Astrocyte (in vitro differentiated cells and primary cell): ENCODE measurements at regions not wholly inside any gene's neighbourhood (a gene's known extent, or its start where the extent isn't known, plus 50 kb on each side); places are given as distances from the start of the nearest gene placed in this dataset.

Experiments used
- EZH2 ChIP-seq: IDR thresholded peaks from 2 replicates; pipeline ENCODE4 v1.6.1; 2012; ENCODE audit warnings: mild to moderate bottlenecking, low read length, inconsistent platforms; ENCODE audit not compliant: insufficient read depth
- TF ChIP-seq, protein P1 (sequence below): IDR thresholded peaks from 2 replicates; pipeline ENCODE4 v1.5.1; 2011; ENCODE audit warnings: low read depth, mild to moderate bottlenecking, inconsistent platforms, low read length, moderate library complexity; ENCODE audit not compliant: insufficient read depth

DNA sequence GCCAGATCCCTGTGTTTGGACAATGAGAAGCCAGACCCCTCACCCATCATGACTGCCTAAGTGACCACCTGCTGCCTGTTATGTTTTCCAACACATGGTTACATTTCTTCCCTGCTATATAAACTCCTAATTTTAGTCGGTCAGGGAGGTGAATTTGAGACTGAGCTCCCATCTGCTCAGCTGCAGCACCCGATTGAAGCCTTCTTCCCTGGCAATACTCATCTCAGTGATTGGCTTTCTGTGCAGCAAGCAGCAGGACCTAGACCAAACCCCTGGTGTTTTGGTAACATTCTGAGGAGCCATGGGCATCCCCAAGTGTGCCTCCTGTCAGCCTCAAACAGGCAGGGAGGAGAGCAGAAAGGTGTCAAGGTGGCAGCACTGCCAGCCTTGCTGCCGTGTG lies 141.2 kb downstream of the CD8B2 start:
- no peak for TF ChIP-seq EZH2
- TF ChIP-seq, protein P1, sequence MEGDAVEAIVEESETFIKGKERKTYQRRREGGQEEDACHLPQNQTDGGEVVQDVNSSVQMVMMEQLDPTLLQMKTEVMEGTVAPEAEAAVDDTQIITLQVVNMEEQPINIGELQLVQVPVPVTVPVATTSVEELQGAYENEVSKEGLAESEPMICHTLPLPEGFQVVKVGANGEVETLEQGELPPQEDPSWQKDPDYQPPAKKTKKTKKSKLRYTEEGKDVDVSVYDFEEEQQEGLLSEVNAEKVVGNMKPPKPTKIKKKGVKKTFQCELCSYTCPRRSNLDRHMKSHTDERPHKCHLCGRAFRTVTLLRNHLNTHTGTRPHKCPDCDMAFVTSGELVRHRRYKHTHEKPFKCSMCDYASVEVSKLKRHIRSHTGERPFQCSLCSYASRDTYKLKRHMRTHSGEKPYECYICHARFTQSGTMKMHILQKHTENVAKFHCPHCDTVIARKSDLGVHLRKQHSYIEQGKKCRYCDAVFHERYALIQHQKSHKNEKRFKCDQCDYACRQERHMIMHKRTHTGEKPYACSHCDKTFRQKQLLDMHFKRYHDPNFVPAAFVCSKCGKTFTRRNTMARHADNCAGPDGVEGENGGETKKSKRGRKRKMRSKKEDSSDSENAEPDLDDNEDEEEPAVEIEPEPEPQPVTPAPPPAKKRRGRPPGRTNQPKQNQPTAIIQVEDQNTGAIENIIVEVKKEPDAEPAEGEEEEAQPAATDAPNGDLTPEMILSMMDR: no peak
